WERI-Rb-1 (cell line): ENCODE measurements at regions not wholly inside any gene's neighbourhood (a gene's known extent, or its start where the extent isn't known, plus 50 kb on each side); places are given as distances from the start of the nearest gene placed in this dataset.

Experiments
- DNase-seq: peaks from one replicate; pipeline ENCODE4 v3.0.0-alpha.2; 2020
- H3K27ac ChIP-seq: fragments of 250-450 bp; sonication (Bioruptor Pico); 2 replicates; pipeline ENCODE4 v1.5.1; 2020; ENCODE audit warnings: mild to moderate bottlenecking, moderate library complexity
- H3K27me3 ChIP-seq: fragments of 250-450 bp; sonication (Bioruptor Pico); 2 replicates; pipeline ENCODE4 v1.5.1; 2021; ENCODE audit warnings: mild to moderate bottlenecking, low read depth, moderate library complexity; ENCODE audit not compliant: insufficient read depth, severe bottlenecking
- H3K36me3 ChIP-seq: fragments of 250-450 bp; sonication (Bioruptor Pico); 2 replicates; pipeline ENCODE4 v1.5.1; 2020; ENCODE audit warnings: mild to moderate bottlenecking, moderate library complexity
- H3K4me3 ChIP-seq: 2 replicates; pipeline ENCODE4 v1.5.1; 2011; ENCODE audit warnings: low read depth, mild to moderate bottlenecking, control low read depth, low read length
- H3K9me3 ChIP-seq: fragments of 250-450 bp; sonication (Bioruptor Pico); 2 replicates; pipeline ENCODE4 v1.5.1; 2021; ENCODE audit warnings: mild to moderate bottlenecking, moderate library complexity; ENCODE audit not compliant: severe bottlenecking
- CTCF ChIP-seq: IDR thresholded peaks from 2 replicates; pipeline ENCODE4 v1.5.1; 2011; ENCODE audit warnings: low read depth, mild to moderate bottlenecking, control low read depth, inconsistent platforms, low read length

- no peak for TF ChIP-seq CTCF
- H3K27me3 ChIP-seq: no peaks in the 10 kb centered on the region
- no peak overlapping the region for H3K27ac ChIP-seq
- H3K36me3 ChIP-seq: no peaks in the 10 kb centered on the region
- no peak for DNase-seq
- H3K4me3 ChIP-seq: no peak overlapping the region
- H3K9me3 ChIP-seq: no peaks in the 10 kb centered on the region
Measured at GRCh38 chr3:88621586-88621985, 471.8 kb downstream of the C3orf38 start.

GRCh38 chr3:88623709-88624108, 473.9 kb downstream of the C3orf38 start:
- Histone ChIP-seq H3K9me3 (no peaks in the 10 kb centered on the region), H3K36me3 (no peaks in the 10 kb centered on the region), H3K4me3 (no peak overlapping the region), H3K27me3 (no peaks in the 10 kb centered on the region), H3K27ac (no peak overlapping the region)
- no peak for DNase-seq
- no peak for TF ChIP-seq CTCF

GRCh38 chr3:88626456-88627120, 476.8 kb downstream of the C3orf38 start:
- no peak for TF ChIP-seq CTCF
- Histone ChIP-seq H3K4me3 (no peak overlapping the region), H3K27ac (no peak overlapping the region), H3K36me3 (no peaks in the 10 kb centered on the region), H3K27me3 (no peaks in the 10 kb centered on the region), H3K9me3 (no peaks in the 10 kb centered on the region)
- DNase-seq: no peak

GRCh38 chr3:88628901-88629300, 478.5 kb upstream of the EPHA3 start:
- no peak overlapping the region for H3K4me3 ChIP-seq
- H3K36me3 ChIP-seq: no peaks in the 10 kb centered on the region
- H3K9me3 ChIP-seq: no peaks in the 10 kb centered on the region
- no peaks in the 10 kb centered on the region for H3K27me3 ChIP-seq
- H3K27ac ChIP-seq: no peak overlapping the region
- no peak for DNase-seq
- no peak for TF ChIP-seq CTCF

- no peak overlapping the region for H3K27ac ChIP-seq
- H3K9me3 ChIP-seq: peaks cover 3% of the 10 kb centered on the region
- no peaks in the 10 kb centered on the region for H3K27me3 ChIP-seq
- no peak for DNase-seq
- H3K4me3 ChIP-seq: no peak overlapping the region
- TF ChIP-seq CTCF: no peak
- no peaks in the 10 kb centered on the region for H3K36me3 ChIP-seq
Measured at GRCh38 chr3:88632226-88632625, 475.2 kb upstream of the EPHA3 start.

- no peak overlapping the region for H3K4me3 ChIP-seq
- H3K27ac ChIP-seq: no peak overlapping the region
- no peak for TF ChIP-seq CTCF
- no peak for DNase-seq
- H3K9me3 ChIP-seq: peaks cover 3% of the 10 kb centered on the region
- no peaks in the 10 kb centered on the region for H3K36me3 ChIP-seq
- H3K27me3 ChIP-seq: no peaks in the 10 kb centered on the region
Measured at GRCh38 chr3:88640581-88640980, 466.8 kb upstream of the EPHA3 start.
